NCI-H2171 treated with DMSO at 0.1 percent for 48 hours (cell line): ENCODE measurements at regions not wholly inside any gene's neighbourhood (a gene's known extent, or its start where the extent isn't known, plus 50 kb on each side); places are given as distances from the start of the nearest gene placed in this dataset.

Experiments used
- DNase-seq: peaks from one replicate; lab custom pipeline; 2025; lab: John Stamatoyannopoulos, UW

DNA sequence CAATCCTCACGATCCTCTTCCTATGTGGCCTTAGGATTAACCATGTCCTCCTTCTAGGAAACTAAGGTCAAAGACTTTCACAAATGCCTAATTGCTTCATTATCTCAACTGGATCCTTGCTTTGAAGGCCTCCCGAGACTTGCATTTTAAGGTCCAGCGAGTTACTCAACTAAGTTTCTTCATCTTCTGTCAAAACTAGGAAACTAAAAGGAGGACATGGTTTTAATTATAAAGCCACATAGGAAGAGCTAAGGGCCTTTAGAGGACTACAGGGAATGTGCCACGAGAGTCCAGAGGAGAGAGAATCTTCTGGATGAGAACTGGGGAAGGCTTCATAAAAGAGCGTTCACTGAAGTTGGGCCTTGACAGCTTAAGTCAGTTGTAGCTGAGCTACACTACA, 87.8 kb upstream of the LPP start:
- no peak for DNase-seq

DNA sequence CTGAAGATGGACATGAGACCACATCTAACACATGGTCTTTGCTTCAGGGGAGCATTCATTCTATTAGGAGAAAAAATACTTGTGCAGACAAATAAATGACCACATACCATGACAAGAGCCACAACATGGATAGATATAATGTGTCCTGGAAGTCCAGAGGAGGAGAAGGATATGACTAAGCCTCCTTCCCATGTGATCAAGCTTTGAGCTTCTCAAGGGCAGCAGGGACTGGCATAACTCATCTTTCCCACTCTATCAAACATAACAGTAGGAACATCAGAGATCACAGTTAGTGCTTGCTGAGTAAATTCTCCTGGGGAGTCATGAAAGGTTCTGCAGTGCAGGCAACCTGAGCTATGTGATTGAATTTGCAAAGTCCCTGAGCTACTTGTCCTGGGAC, 86.0 kb upstream of the LPP start:
- no peak for DNase-seq

DNA sequence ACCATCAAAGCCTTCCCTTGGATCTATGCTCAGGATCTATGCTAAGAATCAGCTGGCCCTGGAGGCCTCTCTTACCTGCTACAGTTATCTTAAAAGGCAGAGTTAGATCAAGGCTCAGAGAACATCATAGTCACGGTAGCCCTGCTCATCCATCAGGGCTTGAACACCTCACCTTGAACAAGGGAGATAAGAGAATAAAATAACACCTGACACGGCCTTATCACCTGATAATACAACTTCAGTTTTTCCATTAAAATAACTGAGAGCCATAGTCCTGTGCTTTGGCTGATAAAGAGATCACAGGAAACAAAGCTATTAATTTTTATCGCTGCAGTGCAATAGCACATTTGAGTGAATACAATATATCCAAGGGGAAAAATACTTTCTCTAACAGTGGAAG, 85.6 kb upstream of the LPP start:
- no peak for DNase-seq

DNA sequence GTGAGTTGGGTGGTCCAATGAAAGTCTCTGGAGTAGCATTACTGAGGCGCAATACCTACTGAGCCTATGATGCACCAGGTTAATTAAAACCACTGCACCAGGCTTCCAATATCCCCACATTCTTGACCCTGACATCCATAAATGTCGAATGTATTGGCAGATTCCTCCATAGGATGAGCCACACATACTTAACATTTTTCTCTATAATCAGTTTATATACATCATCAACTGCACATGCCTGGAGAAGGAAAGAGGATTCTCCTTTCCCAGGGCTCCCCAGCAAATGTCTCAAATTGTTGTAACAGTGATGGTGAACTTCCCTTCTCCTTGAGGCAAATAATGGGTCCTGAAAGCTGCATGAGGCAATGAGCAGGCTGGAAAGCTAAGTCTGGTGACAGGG, 82.3 kb upstream of the LPP start:
- DNase-seq = no peak

DNA sequence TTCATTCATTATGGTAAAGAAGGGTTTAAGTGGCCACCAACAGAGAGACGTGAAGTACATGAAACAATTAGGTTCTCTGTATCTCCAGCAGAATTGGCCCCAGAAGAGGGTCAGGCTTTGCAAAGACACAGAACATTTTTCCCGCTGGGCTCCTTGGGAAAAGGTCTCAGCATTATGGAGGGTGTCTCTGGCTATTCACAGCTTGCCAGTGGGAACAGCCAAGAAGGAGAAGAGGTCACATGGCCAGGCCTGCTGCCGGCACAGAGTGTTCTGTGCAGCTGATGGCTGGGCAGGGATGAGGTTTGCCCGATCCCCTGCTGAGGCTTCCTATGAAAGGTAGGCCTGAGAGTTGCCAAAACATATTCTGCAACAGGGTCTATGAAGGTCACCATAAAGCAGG, 77.8 kb upstream of the LPP start:
- DNase-seq = no peak

DNA sequence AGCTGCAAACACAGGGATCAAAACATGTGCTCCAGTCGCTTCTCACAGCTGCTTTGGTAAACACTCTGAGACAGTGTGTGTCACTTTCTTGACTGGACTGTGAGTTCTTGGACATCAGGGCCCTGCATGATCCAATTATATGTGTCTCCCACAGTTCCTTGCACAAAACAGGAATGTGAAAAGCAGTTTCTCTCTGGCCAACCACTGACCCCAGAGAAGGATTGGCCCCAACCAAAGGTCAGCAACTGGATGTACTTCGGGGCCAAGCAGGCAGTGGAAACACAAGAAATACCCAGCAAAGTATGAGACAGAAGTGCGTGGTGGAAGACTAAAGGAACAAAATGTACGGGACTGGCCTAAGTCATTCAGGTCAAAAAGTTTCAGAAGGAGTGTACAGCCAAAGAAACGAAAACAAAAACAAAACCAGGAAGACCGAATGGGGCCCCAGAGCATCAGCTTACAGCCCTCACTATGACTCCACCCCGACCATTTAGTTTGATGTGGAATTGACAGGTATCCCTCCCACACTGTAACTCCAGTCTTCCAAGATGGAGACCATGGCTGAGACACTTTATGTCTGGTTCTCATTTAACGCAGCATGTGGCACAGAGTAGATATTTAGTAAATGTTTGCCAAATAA, 76.7 kb upstream of the LPP start:
- DNase-seq = no peak

DNA sequence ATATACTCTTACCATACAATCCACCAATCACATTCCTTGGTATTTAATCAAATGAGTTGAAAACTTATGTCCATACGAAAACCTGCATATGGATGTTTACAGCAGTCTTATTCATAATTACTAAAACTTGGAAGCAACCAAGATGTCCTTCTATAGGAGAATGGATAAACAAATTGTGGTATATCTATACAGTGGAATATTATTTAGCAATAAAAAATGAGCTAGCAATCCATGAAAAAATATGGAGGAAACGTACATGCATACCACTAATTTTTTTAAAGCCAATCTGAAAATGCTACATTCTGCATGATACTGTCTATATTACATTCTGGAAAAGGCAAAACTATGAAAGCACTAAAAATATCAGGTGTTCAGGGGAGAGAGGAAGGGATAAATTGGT, 73.9 kb upstream of the LPP start:
- DNase-seq = no peak

DNA sequence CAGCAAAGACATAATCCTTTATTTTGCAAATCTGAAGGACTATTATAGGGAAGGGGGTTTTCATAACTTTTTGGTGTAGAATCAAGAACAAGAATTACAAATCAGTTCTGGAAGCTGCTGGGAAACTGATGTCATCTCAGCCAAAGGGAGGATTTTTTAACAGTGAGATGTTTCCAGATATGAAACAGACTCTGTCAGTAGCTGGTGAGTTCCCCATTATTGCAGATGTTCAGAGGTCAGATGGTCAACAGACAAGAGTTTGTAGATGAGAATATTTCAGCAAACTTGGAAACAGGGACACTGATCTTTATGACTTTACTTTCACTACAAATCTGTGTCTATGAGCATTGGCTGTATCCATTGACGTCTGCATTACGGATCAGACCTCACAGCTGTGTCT, 71.9 kb upstream of the LPP start:
- no peak for DNase-seq

DNA sequence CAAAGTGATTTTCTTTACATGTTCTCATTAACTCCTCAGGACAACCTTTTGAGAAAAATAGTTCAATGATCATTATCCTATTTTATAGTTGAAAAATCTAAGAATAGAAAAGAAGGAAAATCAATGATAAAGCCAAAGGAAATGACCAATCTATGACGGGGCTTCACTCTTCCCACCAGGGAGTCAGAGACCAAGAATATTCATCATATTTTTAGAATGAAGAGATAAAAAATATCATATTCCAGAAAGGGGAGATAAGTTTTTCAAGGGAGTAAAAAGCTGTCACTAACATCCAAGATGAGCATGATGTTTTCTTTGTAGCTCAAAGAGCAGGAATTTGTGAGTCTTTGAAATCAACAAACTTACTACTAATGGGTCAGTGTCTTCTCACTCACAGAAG, 71.5 kb upstream of the LPP start:
- DNase-seq = no peak

DNA sequence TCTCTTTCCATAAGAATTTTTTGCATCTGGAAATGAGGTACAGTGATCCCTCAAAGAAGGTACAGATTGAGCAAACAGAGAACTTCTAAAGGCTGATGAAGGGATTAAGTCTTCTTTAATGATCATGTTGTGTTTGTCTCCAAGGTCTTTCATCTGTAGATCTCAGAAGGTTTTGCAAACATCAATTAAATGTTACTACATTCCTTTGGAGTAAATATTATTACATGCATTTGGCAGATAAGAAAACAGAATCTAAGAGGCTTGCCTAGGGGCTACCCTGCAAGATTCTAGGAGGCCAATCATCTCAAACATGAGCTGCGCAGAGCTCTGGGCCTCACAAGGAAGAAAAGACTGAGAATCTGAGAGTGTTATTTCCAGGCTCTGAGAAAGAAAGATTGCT, 70.9 kb upstream of the LPP start:
- no peak for DNase-seq

DNA sequence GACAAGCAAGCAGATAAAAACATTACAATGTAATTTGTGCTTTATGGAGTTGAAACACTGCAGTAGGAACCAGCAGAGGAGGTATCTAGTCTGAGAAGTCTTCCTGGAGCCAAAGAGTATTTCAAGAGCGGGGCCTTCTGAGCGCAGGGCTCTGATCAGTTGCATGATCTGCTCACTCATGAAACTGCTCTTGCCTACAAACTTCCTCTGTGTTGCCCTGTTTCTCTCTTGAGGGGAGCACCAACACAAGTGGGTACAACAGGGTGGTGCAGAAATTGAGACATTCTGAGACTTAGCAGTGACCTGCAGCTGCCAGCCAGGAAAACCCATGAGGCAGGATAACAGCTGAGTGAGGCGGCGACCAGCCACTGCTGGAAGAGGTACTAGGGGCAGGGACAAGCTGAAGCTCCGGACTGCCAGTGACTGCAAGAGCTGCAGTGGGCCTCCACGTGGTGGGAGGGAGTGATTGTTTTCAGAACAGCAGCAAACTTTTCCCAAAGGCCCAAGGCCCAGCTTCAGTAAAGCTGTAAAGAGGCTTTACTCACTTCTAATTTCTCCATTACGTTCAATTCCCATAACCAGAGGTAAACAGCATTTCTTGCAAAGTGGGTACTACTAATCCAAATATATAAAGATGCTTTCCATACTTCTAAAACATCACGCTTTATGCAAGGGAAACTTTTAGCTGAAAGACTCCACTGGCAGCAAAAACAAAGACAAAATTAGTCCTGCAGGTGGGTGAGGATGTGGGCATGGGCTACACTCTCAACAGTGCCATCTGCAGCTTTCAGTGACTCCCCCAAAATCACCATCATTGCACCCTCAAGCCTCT, 69.0 kb upstream of the LPP start:
- DNase-seq = no peak

DNA sequence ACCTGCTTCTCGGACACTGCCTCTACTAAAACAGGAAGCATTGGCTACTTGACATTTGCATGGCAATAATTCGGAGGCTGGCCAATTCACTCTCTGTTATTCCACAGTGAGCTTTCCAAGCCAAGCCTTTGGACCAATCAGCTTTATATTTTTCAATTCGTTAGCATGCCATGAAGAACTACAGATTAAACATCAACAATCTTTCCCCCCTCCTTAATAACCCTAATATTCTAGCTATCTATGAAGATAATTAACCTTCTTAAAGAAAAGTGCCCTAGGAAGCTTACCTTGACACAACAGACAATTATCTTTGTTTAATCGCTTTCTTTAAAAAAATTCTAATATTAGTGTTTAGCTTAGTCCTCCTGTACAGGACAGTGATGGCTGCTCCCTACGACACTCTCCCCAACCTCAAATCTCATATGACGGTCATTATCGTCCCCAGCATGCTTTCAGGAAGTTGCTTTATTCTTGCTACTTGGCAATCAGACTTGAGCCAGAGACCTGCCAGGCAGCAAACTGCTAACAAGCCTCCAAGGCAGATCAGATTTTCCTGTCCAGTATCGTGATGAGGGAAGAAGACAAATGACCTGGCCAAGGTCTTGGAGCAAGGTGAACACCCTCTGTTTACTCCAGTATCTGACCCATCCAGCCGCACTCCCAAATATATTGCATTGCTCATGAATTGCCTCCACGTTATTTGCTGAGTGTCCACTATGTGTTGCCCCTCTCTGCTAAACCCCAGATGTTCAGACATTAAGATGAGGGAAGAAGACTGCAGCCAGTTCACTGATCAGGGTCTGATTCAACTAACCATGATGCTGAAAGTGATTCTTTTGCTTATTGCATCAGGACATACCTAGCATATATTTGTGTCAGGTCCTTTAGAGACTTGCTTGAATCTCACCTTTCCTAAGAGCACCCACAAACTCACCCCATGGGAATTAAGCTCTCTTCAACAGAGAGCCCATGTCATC, 68.1 kb upstream of the LPP start:
- DNase-seq = no peak

DNA sequence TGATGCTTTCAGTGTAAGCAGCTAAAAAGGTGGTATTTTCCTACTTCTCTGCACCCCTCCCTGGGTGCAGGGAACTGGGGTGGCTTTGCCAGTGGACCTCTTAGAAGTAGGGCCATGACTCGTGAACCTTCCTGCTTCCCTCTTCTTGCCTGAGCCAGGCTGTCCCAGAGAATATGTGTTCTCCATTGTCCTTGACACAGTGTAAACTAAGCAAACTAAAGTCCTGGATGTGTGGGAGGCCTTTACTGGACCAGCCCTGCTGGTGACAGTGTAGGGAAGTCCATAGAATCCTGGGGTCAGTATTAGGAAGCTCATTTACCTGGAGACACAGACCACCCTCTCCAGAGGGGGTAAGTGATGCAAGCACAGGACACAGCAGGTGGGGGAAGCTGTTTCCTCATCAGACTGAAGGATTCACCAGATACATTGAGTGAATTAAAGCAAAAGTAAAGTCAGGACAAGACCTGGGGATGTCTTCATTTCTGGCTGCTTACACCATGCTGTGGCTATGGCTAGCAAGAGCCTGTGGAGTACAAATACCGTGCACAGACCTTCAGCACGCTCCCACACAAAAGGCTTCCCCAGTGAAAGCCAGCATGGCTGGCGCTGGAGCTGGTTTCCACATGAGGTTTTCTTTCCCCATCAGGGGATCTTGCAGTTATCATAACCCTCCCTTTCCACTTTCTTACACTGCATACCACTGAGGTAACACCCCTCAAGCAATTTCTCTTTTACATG, 64.8 kb upstream of the LPP start:
- DNase-seq = no peak

DNA sequence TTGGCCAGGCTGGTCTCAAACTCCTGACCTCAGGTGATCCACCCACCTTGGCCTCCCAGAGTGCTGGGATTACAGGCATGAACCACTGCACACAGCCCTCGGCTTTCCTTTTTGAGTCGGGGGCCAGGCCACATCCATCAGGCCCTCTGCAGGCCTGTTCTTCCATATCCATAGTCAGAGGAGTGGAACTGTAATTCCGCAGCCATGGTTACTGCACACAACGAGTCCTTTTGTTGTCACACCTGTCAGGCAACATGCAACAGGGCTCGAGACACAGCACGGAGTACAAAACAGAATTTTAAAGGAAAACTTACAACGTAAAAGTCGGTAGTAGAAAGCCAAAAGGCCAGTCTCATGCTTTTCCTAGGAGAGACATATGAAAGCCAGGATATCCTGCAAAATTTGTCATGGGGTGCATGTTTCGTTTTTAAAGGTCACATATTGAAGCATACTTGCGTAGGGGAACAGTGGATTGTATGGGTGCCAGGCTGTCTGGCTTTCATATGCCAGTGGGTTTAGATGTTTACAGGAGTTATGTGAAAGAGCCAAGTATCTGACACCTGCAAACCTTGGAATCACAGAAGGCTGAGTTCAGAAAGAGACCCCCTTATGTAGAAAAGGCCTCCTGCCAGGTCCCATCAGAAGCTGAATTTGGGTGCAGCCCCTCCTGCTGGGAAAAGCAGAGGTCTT, 63.2 kb upstream of the LPP start:
- DNase-seq = no peak

DNA sequence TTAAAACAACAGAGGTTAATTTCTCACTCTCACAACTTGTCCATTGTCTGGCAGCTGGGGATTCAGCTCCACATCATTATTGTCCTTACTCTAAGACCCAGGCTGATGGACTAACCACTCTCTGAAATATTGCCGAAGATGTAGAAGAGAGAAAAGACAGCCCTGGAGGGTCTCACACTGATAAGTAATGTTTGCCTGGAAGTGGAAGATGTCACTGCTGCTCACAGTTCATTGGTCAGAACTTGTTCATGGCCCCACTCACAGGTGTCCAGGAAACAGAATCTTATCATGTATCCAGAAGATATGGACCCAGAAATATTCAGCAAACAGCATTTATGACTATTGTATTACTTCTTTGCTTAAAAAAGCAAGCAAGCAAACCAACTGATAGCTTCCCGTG, 62.2 kb upstream of the LPP start:
- DNase-seq = no peak

DNA sequence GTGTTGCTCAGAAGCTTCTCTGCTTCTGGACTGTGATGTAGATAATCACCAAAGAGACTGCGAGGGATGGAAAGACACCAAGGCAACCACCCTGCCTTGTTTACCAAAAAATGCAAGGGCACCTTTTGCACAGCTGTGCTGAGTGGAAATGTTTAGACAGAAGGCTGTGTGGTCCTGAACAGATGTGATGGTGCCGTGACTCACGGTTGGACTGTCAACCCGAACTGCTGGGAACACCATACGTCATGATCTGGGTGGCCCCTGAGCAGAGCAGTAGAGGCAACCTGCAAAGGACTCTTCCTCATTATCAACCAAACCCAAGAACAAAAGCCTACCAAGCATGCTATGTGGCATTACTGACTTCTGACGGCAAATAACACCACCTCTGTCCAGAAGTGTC, 61.3 kb upstream of the LPP start:
- DNase-seq = no peak

DNA sequence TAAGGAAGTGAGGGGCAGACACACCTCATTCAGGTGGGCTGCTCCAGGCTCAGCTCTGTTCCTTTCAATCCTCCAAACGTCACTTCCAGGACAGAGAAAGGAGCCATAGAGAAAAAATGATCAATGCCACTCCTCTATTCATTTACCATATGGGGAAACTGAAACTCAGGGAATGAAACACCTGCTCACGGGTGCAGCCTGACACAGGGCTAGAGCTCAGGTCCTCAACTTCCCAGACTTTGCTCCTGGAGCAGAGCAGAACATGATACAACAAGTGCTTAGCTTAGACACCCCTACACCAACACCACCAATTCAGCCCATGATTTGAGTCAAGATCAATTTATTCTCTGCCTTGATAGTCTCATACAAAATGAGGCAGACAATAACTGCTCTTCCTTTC, 58.5 kb upstream of the LPP start:
- DNase-seq = no peak

DNA sequence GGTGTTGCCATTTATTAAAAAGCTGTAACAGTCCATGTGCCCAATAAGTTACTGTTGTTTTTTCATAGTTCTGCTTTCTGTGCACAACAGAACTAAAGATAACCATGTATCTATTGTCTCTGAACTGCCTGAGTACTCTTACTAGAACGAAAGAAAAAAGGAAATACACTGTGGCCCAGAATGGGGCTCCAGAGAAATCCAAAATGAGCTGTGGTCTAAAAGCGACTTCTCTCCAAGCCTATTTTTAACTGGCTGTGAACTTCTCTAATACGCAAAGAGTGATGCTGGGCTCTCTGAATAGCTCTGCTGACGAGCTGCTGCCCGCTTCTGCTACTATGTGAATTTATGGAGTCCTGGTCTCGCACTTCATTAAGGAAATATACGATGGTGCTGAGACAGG, 56.2 kb upstream of the LPP start:
- no peak for DNase-seq

DNA sequence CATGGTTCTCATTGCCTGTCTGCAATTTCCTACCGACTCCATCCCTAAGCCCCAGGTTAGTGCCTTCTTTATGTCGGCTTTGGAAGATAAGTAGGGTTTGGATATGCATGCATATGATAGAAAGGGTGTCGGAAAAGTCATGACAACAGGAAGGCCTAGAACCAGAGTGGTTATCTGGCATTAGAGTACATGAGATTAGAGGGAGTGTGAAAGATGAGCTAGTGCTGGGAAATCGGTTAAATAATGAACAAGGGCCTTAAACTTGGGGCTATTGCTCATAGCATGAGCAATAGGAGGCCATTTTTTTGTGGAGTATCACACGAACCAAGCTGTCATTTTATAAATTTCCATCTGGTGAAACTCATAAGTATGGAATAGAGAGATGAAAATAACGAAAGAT, 54.0 kb upstream of the LPP start:
- DNase-seq = no peak

DNA sequence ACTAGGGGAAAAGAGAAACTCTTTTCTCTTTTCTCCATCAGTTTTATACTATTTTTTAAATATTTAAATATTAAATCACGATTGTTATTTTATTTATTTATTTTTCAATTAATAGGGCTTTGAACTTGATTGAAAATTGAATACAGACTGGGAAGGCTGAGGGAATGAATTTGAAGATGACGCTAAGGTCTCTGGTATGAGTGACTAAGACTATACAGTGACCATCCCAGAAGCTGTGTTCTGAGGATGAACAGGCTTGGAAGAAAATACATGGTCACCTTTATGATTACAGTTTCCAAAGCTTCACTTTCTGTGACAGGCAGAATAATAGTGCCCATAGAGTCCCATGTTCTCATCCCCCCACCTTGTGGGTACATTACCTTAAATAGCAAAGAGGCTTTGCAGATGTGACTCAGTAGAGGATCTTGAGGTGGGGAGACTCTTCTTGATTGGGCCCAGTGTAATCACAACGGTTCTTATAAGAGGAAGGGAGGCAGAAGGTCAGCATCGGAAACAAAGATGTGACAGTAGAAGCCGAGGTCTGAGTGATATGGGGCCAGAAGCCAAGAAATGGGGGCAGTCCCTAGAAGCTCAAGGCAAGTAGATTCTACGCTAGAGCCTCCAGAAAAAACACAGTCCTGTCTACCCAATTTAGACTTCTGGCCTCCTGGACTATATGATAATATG, 51.0 kb upstream of the LPP start:
- DNase-seq = no peak

DNA sequence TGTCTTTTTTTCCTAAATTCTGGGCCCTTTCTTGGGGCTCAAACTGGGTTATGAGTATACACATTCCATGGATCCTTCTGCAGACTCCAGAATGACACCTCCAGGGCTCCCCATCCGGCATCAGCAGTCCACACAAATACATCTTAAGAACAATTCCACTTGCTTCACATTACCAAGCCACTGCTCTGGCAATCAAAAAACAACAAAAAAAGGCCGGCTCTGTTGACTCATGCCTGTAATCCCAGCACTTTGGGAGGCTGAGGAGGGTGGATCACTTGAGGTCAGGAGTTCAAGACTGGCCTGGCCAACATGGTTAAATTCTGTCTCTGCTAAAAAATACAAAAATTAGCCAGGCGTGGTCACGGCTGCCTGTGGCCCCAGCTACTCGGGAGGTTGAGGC, 49.9 kb upstream of the LPP start:
- DNase-seq = no peak
